IMR-90 (cell line): ENCODE measurements at regions not wholly inside any gene's neighbourhood (a gene's known extent, or its start where the extent isn't known, plus 50 kb on each side); places are given as distances from the start of the nearest gene placed in this dataset.
A peak's percentile ranks its signal among the peaks of the same experiment; 100 is the strongest.

Experiments
- ATAC-seq: fragments of 200-7000 bp; cut with Tn5 transposase; 2 replicates; pipeline ENCODE4 v1.9.1; 2020; ENCODE audit warnings: low read depth, mild to moderate bottlenecking, moderate library complexity
- BruUV-seq: library from RNA; stranded (reverse); fragments of 400-500 nt; replicated peaks from 2 replicates; lab custom pipeline; 2021; lab: Mats Ljungman, UMichigan
- CTCF ChIA-PET: fragments of 300-600 bp; formaldehyde crosslinking; extraction: SDS; loops from one replicate; lab custom pipeline; 2021; ENCODE audit warnings: antibody characterized with exemption; lab: Yijun Ruan, JAX
- POLR2A ChIA-PET: fragments of 300-600 bp; sonication (Branson Sonifier 250); formaldehyde crosslinking; loops from one replicate; lab custom pipeline; 2022; ENCODE audit warnings: antibody characterized with exemption; ENCODE audit not compliant: unreplicated experiment; lab: Charles Lee
- DNase-seq: peaks from one replicate; pipeline ENCODE4 v3.0.0; 2013
- H2AFZ ChIP-seq: replicated peaks from 2 replicates; pipeline ENCODE3; 2013; ENCODE audit warnings: low read length, mild to moderate bottlenecking; ENCODE audit not compliant: poor library complexity
- H2AK5ac ChIP-seq: 2 replicates; pipeline ENCODE4 v1.6.1; 2013; ENCODE audit warnings: low read depth, low read length, inconsistent platforms
- H2AK9ac ChIP-seq: replicated peaks from 2 replicates; pipeline ENCODE3; 2013; ENCODE audit warnings: mild to moderate bottlenecking, low read depth, low read length, moderate library complexity; ENCODE audit not compliant: poor library complexity
- H2BK120ac ChIP-seq: 2 replicates; pipeline ENCODE4 v1.6.1; 2013; ENCODE audit warnings: low read depth, low read length, inconsistent platforms
- H2BK15ac ChIP-seq: 3 replicates; pipeline ENCODE4 v1.6.1; 2013; ENCODE audit warnings: low read depth, low read length, inconsistent platforms
- H2BK20ac ChIP-seq: 2 replicates; pipeline ENCODE4 v1.6.1; 2013; ENCODE audit warnings: low read depth, mild to moderate bottlenecking, inconsistent platforms, low read length, moderate library complexity
- H2BK5ac ChIP-seq: 2 replicates; pipeline ENCODE4 v1.6.1; 2013; ENCODE audit warnings: mild to moderate bottlenecking, low read depth, low read length, inconsistent platforms; ENCODE audit not compliant: poor library complexity, severe bottlenecking
- H3K14ac ChIP-seq: replicated peaks from 2 replicates; pipeline ENCODE4 v1.6.1; 2013; ENCODE audit warnings: low read depth, low read length, inconsistent platforms
- H3K18ac ChIP-seq: 2 replicates; pipeline ENCODE4 v1.6.1; 2013; ENCODE audit warnings: low read depth, low read length, control low read depth
- H3K23ac ChIP-seq: 2 replicates; pipeline ENCODE4 v1.6.1; 2013; ENCODE audit warnings: low read depth, low read length, inconsistent platforms
- H3K27ac ChIP-seq: 2 replicates; pipeline ENCODE4 v1.5.1; 2013; ENCODE audit warnings: mild to moderate bottlenecking, control low read depth, low read length; ENCODE audit not compliant: insufficient read depth
- H3K27me3 ChIP-seq: 2 replicates; pipeline ENCODE4 v1.6.1; 2013; ENCODE audit warnings: low read length; ENCODE audit not compliant: control insufficient read depth, insufficient read depth
- H3K36me3 ChIP-seq: 2 replicates; pipeline ENCODE4 v1.6.1; 2013; ENCODE audit warnings: low read length, mixed read lengths; ENCODE audit not compliant: control insufficient read depth, insufficient read depth
- H3K4ac ChIP-seq: 2 replicates; pipeline ENCODE4 v1.6.1; 2013; ENCODE audit warnings: low read depth, low read length, inconsistent platforms
- H3K4me1 ChIP-seq: 2 replicates; pipeline ENCODE4 v1.6.1; 2013; ENCODE audit warnings: low read length, mixed read lengths; ENCODE audit not compliant: control insufficient read depth, insufficient read depth
- H3K4me2 ChIP-seq: 2 replicates; pipeline ENCODE4 v1.6.1; 2013; ENCODE audit warnings: low read depth, mild to moderate bottlenecking, control low read depth, low read length, moderate library complexity
- H3K4me3 ChIP-seq: 2 replicates; pipeline ENCODE4 v1.5.1; 2013; ENCODE audit warnings: low read depth, mild to moderate bottlenecking, control low read depth, low read length, moderate library complexity; ENCODE audit not compliant: insufficient read depth
- H3K56ac ChIP-seq: 2 replicates; pipeline ENCODE4 v1.6.1; 2013; ENCODE audit warnings: low read length, inconsistent platforms; ENCODE audit not compliant: insufficient read depth; ENCODE audit errors: extremely low read depth
- H3K79me1 ChIP-seq, 2 experiments: 2 replicates each; pipeline ENCODE4 v1.6.1; 2013; ENCODE audit warnings: low read length in 2 of 2, inconsistent platforms in 1 of 2, low read depth in 1 of 2
- H3K9ac ChIP-seq: 2 replicates; pipeline ENCODE4 v1.6.1; 2013; ENCODE audit warnings: low read depth, low read length, control low read depth
- H3K9me1 ChIP-seq: 2 replicates; pipeline ENCODE4 v1.6.1; 2013; ENCODE audit warnings: low read length, inconsistent platforms; ENCODE audit not compliant: insufficient read depth
- H3K9me3 ChIP-seq: 2 replicates; pipeline ENCODE4 v1.6.1; 2013; ENCODE audit warnings: low read length; ENCODE audit not compliant: control insufficient read depth, insufficient read depth
- H4K20me1 ChIP-seq: 2 replicates; pipeline ENCODE4 v1.6.1; 2013; ENCODE audit warnings: low read length, inconsistent platforms; ENCODE audit not compliant: insufficient read depth
- H4K5ac ChIP-seq: 2 replicates; pipeline ENCODE4 v1.6.1; 2013; ENCODE audit warnings: mild to moderate bottlenecking, low read depth, low read length, control low read depth
- H4K8ac ChIP-seq, 2 experiments: 2 replicates each; pipeline ENCODE4 v1.6.1; 2013; ENCODE audit warnings: low read depth in 2 of 2, low read length in 2 of 2, control low read depth in 1 of 2, inconsistent platforms in 1 of 2
- H4K91ac ChIP-seq: 2 replicates; pipeline ENCODE4 v1.6.1; 2013; ENCODE audit warnings: low read depth, low read length, inconsistent platforms; ENCODE audit not compliant: insufficient read depth
- BHLHE40 ChIP-seq: fragments of 150-350 bp; IDR thresholded peaks from 2 replicates; pipeline ENCODE4 v1.6.1; 2016; ENCODE audit warnings: mild to moderate bottlenecking, low read depth, low read length
- CEBPB ChIP-seq: IDR thresholded peaks from 2 replicates; pipeline ENCODE4 v1.6.1; 2012; ENCODE audit warnings: low read depth, low read length, improper control_type of control experiment
- CHD1 ChIP-seq: IDR thresholded peaks from 2 replicates; pipeline ENCODE4 v1.6.1; 2012; ENCODE audit warnings: low read depth, low read length, improper control_type of control experiment
- FOS ChIP-seq: fragments of 150-350 bp; IDR thresholded peaks from 2 replicates; pipeline ENCODE4 v1.6.1; 2016; ENCODE audit warnings: low read depth, low read length
- MAFK ChIP-seq: IDR thresholded peaks from 2 replicates; pipeline ENCODE4 v1.6.1; 2012; ENCODE audit warnings: low read depth, low read length, improper control_type of control experiment
- MAZ ChIP-seq: IDR thresholded peaks from 2 replicates; pipeline ENCODE4 v1.6.1; 2012; ENCODE audit warnings: low read depth, mild to moderate bottlenecking, low read length, improper control_type of control experiment, moderate library complexity, borderline replicate concordance
- MXI1 ChIP-seq: IDR thresholded peaks from 2 replicates; pipeline ENCODE4 v1.6.1; 2012; ENCODE audit warnings: low read depth, mild to moderate bottlenecking, low read length, moderate library complexity, borderline replicate concordance
- NFE2L2 ChIP-seq: fragments of 150-350 bp; IDR thresholded peaks from 2 replicates; pipeline ENCODE4 v1.6.1; 2016; ENCODE audit warnings: low read depth, mild to moderate bottlenecking, low read length
- POLR2A ChIP-seq: IDR thresholded peaks from 2 replicates; pipeline ENCODE4 v1.6.1; 2012; ENCODE audit warnings: mild to moderate bottlenecking, low read depth, low read length
- RAD21 ChIP-seq: IDR thresholded peaks from 2 replicates; pipeline ENCODE4 v1.6.1; 2012; ENCODE audit warnings: low read length, improper control_type of control experiment
- RCOR1 ChIP-seq: IDR thresholded peaks from 2 replicates; pipeline ENCODE4 v1.6.1; 2012; ENCODE audit warnings: mild to moderate bottlenecking, low read length, improper control_type of control experiment; ENCODE audit not compliant: insufficient replicate concordance
- RFX5 ChIP-seq: IDR thresholded peaks from 2 replicates; pipeline ENCODE4 v1.8.0; 2012; ENCODE audit warnings: low read depth, mild to moderate bottlenecking, low read length, moderate library complexity
- SMC3 ChIP-seq: fragments of 150-350 bp; IDR thresholded peaks from 2 replicates; pipeline ENCODE4 v1.6.1; 2016; ENCODE audit warnings: low read depth, mild to moderate bottlenecking, antibody characterized with exemption, low read length, moderate library complexity
- WGBS, 2 experiments: methylation state at CpG; one replicate each; pipeline versions ENCODE4 v1.1.5 to v1.1.7; 2013; ENCODE audit warnings: missing lambda C conversion rate in 2 of 2; ENCODE audit not compliant: insufficient read length in 1 of 2; ENCODE audit errors: extremely low coverage in 2 of 2; 5-methylcytosine and 5-hydroxymethylcytosine counted together
- dilution Hi-C: fragments of 300-500 bp; cut with HindIII; formaldehyde crosslinking; loops from one replicate; pipeline ENCODE4 v1.14.3; 2018; ENCODE audit warnings: low sequenced_read_pairs; ENCODE audit not compliant: unreplicated experiment
- in situ Hi-C: fragments of 300-500 bp; cut with MboI; formaldehyde crosslinking; loops from 3 replicates; pipeline ENCODE4 v1.14.3; 2019; ENCODE audit warnings: low sequenced_read_pairs, inconsistent platforms, mixed read lengths
- intact Hi-C: fragments of 100-400 bp; cut with micrococcal nuclease; formaldehyde crosslinking; loops from 2 replicates; pipeline ENCODE4 v1.10.0; 2022
- TF ChIP-seq, protein P1 (sequence below): fragments of 150-350 bp; IDR thresholded peaks from 2 replicates; pipeline ENCODE4 v1.6.1; 2016; ENCODE audit warnings: low read depth, mild to moderate bottlenecking, low read length, moderate library complexity, borderline replicate concordance
- TF ChIP-seq, protein P2 (sequence below): fragments of 150-350 bp; IDR thresholded peaks from 2 replicates; pipeline ENCODE4 v1.6.1; 2017; ENCODE audit warnings: mild to moderate bottlenecking, antibody characterized with exemption, low read length, low read depth
- TF ChIP-seq, protein P3 (sequence below): conservative IDR thresholded peaks from 2 replicates; pipeline ENCODE4 v1.5.1; 2012; ENCODE audit warnings: mild to moderate bottlenecking, low read depth, low read length, improper control_type of control experiment

DNA sequence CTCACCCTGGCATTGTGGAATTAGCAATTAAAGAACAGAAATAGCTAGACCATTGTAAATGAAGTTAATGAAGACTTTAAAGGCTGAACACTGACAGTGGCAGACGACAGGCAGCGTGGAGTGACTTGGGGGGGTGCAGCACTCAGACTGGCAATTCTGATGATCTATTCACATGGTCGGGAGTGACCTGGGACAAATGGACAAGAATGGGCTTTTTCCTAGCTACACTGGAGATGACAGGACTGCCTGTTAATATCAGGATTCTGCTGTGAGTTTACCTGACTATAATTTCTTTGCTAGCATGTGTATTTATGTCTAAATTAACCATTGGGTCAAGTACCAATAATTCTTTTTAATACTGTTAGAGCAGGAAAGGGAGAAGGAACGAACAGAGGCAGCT is 199.6 kb downstream of the FBXO15 start:
- ChIA-PET POLR2A (no interaction called here), CTCF (no interaction called here)
- Histone ChIP-seq H4K8ac (peak overlapping the region in 1 of 2 experiments; percentile 68; a peak in 1 of 4 replicates), H2AK9ac (no peak overlapping the region), H3K18ac (peak overlapping the region; percentile 67; the same call in 1 of the 2 replicates), H3K4me1 (peaks cover 7% of the 10 kb centered on the region; the same call in 1 of the 2 replicates), H3K14ac (0 out of 2 replicates have a peak overlapping the region, but pooled peaks have one; percentile 34), H3K4me2 (no peak overlapping the region; the same call in 1 of the 2 replicates), H3K4ac (peak overlapping the region; percentile 74), H3K9ac (no peak overlapping the region), H3K27ac (no peak overlapping the region), H2BK5ac (peak overlapping the region; percentile 48), H3K9me3 (no peaks in the 10 kb centered on the region), H2AK5ac (no peak overlapping the region; the same call in 1 of the 2 replicates), H4K5ac (peak overlapping the region; percentile 55; the same call in 1 of the 2 replicates), H3K27me3 (no peaks in the 10 kb centered on the region), H2BK120ac (peak overlapping the region; percentile 77), H3K56ac (no peak overlapping the region), H4K91ac (0 out of 2 replicates have a peak overlapping the region, but pooled peaks have one; percentile 28), H3K9me1 (peaks cover 7% of the 10 kb centered on the region), H4K20me1 (no peaks in the 10 kb centered on the region), H2BK15ac (peak overlapping the region; percentile 19; the same call in 1 of the 3 replicates), H3K36me3 (no peaks in the 10 kb centered on the region), H3K4me3 (no peak overlapping the region), H3K79me1 (no peaks in the 10 kb centered on the region), H2BK20ac (peak overlapping the region; percentile 82; the same call in 1 of the 2 replicates), H2AFZ (peak overlapping the region; percentile 11), H3K23ac (no peak overlapping the region)
- dilution Hi-C loops = no loop called here
- intact Hi-C loops = no loop called here
- ATAC-seq = no peak
- DNase-seq = no peak
- in situ Hi-C loops = no loop called here
- no peak for TF ChIP-seq RCOR1
- no peak for TF ChIP-seq MAZ
- TF ChIP-seq, protein P1, sequence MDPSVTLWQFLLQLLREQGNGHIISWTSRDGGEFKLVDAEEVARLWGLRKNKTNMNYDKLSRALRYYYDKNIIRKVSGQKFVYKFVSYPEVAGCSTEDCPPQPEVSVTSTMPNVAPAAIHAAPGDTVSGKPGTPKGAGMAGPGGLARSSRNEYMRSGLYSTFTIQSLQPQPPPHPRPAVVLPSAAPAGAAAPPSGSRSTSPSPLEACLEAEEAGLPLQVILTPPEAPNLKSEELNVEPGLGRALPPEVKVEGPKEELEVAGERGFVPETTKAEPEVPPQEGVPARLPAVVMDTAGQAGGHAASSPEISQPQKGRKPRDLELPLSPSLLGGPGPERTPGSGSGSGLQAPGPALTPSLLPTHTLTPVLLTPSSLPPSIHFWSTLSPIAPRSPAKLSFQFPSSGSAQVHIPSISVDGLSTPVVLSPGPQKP = no peak
- TF ChIP-seq, protein P2, sequence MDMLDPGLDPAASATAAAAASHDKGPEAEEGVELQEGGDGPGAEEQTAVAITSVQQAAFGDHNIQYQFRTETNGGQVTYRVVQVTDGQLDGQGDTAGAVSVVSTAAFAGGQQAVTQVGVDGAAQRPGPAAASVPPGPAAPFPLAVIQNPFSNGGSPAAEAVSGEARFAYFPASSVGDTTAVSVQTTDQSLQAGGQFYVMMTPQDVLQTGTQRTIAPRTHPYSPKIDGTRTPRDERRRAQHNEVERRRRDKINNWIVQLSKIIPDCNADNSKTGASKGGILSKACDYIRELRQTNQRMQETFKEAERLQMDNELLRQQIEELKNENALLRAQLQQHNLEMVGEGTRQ = no peak
- no peak for TF ChIP-seq MAFK
- TF ChIP-seq, protein P3, sequence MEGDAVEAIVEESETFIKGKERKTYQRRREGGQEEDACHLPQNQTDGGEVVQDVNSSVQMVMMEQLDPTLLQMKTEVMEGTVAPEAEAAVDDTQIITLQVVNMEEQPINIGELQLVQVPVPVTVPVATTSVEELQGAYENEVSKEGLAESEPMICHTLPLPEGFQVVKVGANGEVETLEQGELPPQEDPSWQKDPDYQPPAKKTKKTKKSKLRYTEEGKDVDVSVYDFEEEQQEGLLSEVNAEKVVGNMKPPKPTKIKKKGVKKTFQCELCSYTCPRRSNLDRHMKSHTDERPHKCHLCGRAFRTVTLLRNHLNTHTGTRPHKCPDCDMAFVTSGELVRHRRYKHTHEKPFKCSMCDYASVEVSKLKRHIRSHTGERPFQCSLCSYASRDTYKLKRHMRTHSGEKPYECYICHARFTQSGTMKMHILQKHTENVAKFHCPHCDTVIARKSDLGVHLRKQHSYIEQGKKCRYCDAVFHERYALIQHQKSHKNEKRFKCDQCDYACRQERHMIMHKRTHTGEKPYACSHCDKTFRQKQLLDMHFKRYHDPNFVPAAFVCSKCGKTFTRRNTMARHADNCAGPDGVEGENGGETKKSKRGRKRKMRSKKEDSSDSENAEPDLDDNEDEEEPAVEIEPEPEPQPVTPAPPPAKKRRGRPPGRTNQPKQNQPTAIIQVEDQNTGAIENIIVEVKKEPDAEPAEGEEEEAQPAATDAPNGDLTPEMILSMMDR = no peak
- no peak for TF ChIP-seq MXI1
- no peak for TF ChIP-seq SMC3
- TF ChIP-seq CEBPB = no peak
- no peak for TF ChIP-seq RFX5
- TF ChIP-seq BHLHE40 = no peak
- no peak for TF ChIP-seq FOS
- no peak for TF ChIP-seq RAD21
- no peak for TF ChIP-seq NFE2L2
- TF ChIP-seq CHD1 = no peak
- TF ChIP-seq POLR2A = no peak
- no TSS peak for BruUV-seq
- WGBS, 2 experiments = 60% methylated on average over 1 of the region's 4 CpGs; no CpG with 5 or more reads in 1 of the 2 experiments
